ENCODE measurements at regions not wholly inside any gene's neighbourhood (a gene's known extent, or its start where the extent isn't known, plus 50 kb on each side); places are given as distances from the start of the nearest gene placed in this dataset.
"Not testable (repeated sequence)": the region's sequence is repeated elsewhere in the genome, so short reads cannot be mapped to it uniquely, and the experiment has no call there.

GRCh38 chr11:89545691-89546090 is 54.5 kb upstream of the NOX4 start:
- no peak for DNase-seq

- DNase-seq = not testable (repeated sequence)
These were observed 64.6 kb upstream of the NOX4 start for GRCh38 chr11:89555781-89556180.

GRCh38 chr11:89556731-89557707 is 65.8 kb upstream of the NOX4 start:
- DNase-seq = not testable (repeated sequence)

- DNase-seq = not testable (repeated sequence)
These were observed 69.4 kb upstream of the NOX4 start for GRCh38 chr11:89560598-89560997.

- not testable (repeated sequence) for DNase-seq
These were observed 71.6 kb upstream of the NOX4 start for GRCh38 chr11:89562731-89563130.

- no peak for DNase-seq
These were observed 75.8 kb upstream of the NOX4 start for GRCh38 chr11:89566972-89567371.

- DNase-seq = not testable (repeated sequence)
These were observed 78.2 kb upstream of the NOX4 start for GRCh38 chr11:89569387-89569786.

- not testable (repeated sequence) for DNase-seq
These were observed 80.5 kb upstream of the NOX4 start for GRCh38 chr11:89571706-89572105.

GRCh38 chr11:89575846-89576245 is 84.7 kb upstream of the NOX4 start:
- DNase-seq = not testable (repeated sequence)

- DNase-seq = not testable (repeated sequence)
These were observed 86.3 kb upstream of the NOX4 start for GRCh38 chr11:89577428-89577827.

GRCh38 chr11:89583580-89583979 is 92.4 kb upstream of the NOX4 start:
- no peak for DNase-seq

- DNase-seq = not testable (repeated sequence)
These were observed 93.9 kb upstream of the NOX4 start for GRCh38 chr11:89585046-89585445.

GRCh38 chr11:89585471-89585870 is 94.3 kb upstream of the NOX4 start:
- not testable (repeated sequence) for DNase-seq

GRCh38 chr11:89589413-89589812 is 98.2 kb upstream of the NOX4 start:
- not testable (repeated sequence) for DNase-seq

- DNase-seq = not testable (repeated sequence)
These were observed 98.9 kb upstream of the NOX4 start for GRCh38 chr11:89590008-89590632.

- DNase-seq = not testable (repeated sequence)
These were observed 108.8 kb upstream of the TRIM77 start for GRCh38 chr11:89601263-89601662.

GRCh38 chr11:89604281-89604680 is 105.8 kb upstream of the TRIM77 start:
- no peak for DNase-seq

- DNase-seq = not testable (repeated sequence)
These were observed 103.3 kb upstream of the TRIM77 start for GRCh38 chr11:89606845-89607244.

GRCh38 chr11:89607497-89607896 is 102.6 kb upstream of the TRIM77 start:
- not testable (repeated sequence) for DNase-seq

GRCh38 chr11:89608234-89608966 is 101.7 kb upstream of the TRIM77 start:
- no peak for DNase-seq

- DNase-seq = no peak
These were observed 98.0 kb upstream of the TRIM77 start for GRCh38 chr11:89612096-89612495.

GRCh38 chr11:89613911-89614310 is 96.2 kb upstream of the TRIM77 start:
- no peak for DNase-seq

GRCh38 chr11:89614428-89614827 is 95.7 kb upstream of the TRIM77 start:
- not testable (repeated sequence) for DNase-seq

Data from MV-4-11 (cell line).